Calu3 (cell line): ENCODE measurements at regions not wholly inside any gene's neighbourhood (a gene's known extent, or its start where the extent isn't known, plus 50 kb on each side); places are given as distances from the start of the nearest gene placed in this dataset.

Experiments
- BruUV-seq: library from RNA; stranded (reverse); fragments of 400-500 nt; replicated peaks from 2 replicates; lab custom pipeline; 2021; lab: Mats Ljungman, UMichigan
- CTCF ChIA-PET: fragments of 300-600 bp; sonication (Branson Sonifier 250); formaldehyde crosslinking; loops from one replicate; lab custom pipeline; 2022; ENCODE audit warnings: antibody characterized with exemption; lab: Charles Lee
- DNase-seq: peaks from one replicate; pipeline ENCODE4 v3.0.0; 2022
- H3K27ac Mint-ChIP-seq: one replicate; pipeline ENCODE4 v1.8.0; 2022; ENCODE audit warnings: mixed read lengths; ENCODE audit not compliant: unreplicated experiment
- H3K27me3 Mint-ChIP-seq: one replicate; pipeline ENCODE4 v1.8.0; 2022; ENCODE audit warnings: mixed read lengths; ENCODE audit not compliant: unreplicated experiment
- H3K36me3 Mint-ChIP-seq: one replicate; pipeline ENCODE4 v1.8.0; 2022; ENCODE audit warnings: mild to moderate bottlenecking, moderate library complexity, mixed read lengths; ENCODE audit not compliant: insufficient read depth, unreplicated experiment
- H3K4me1 Mint-ChIP-seq: one replicate; pipeline ENCODE4 v1.8.0; 2022; ENCODE audit warnings: mild to moderate bottlenecking, low read depth, mixed read lengths; ENCODE audit not compliant: unreplicated experiment
- H3K4me3 Mint-ChIP-seq: one replicate; pipeline ENCODE4 v1.8.0; 2022; ENCODE audit warnings: mild to moderate bottlenecking, low read depth, moderate library complexity, mixed read lengths; ENCODE audit not compliant: unreplicated experiment
- H3K9me3 Mint-ChIP-seq: one replicate; pipeline ENCODE4 v1.8.0; 2022; ENCODE audit warnings: low read depth, mixed read lengths; ENCODE audit not compliant: unreplicated experiment
- intact Hi-C: fragments of 100-400 bp; cut with micrococcal nuclease; formaldehyde crosslinking; loops from one replicate; pipeline ENCODE4 v1.10.0; 2022; ENCODE audit not compliant: unreplicated experiment
- TF ChIP-seq, protein P1 (sequence below): fragments of 200-600 bp; IDR thresholded peaks from one replicate; pipeline ENCODE4 v1.8.0; 2022; ENCODE audit warnings: antibody characterized with exemption; ENCODE audit not compliant: unreplicated experiment

DNA sequence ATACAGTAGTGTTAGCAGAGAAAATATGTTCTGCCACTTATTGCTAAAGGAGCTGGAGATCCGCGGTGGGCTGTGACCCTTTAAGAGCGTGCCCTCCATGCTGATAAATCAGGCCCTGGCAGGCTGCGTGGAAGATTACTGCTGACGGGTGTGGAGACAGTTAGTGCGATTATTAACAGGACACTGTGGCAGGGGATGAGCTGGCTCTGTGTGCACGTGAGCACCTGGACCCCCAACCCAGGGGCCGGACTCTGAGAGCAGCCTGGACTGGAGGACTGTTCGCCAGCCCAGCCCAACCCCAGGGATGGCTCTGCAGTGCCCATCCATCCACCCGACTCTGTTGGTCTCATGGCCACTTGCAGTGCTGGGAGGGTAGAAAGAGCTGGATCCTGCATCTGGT is 162.0 kb downstream of the MELK start:
- no peaks in the 10 kb centered on the region for H3K27me3 Mint-ChIP-seq
- no peak overlapping the region for H3K27ac Mint-ChIP-seq
- H3K4me1 Mint-ChIP-seq: no peaks in the 10 kb centered on the region
- no peaks in the 10 kb centered on the region for H3K36me3 Mint-ChIP-seq
- H3K4me3 Mint-ChIP-seq: no peak overlapping the region
- H3K9me3 Mint-ChIP-seq: no peaks in the 10 kb centered on the region
- DNase-seq: no peak
- TF ChIP-seq, protein P1, sequence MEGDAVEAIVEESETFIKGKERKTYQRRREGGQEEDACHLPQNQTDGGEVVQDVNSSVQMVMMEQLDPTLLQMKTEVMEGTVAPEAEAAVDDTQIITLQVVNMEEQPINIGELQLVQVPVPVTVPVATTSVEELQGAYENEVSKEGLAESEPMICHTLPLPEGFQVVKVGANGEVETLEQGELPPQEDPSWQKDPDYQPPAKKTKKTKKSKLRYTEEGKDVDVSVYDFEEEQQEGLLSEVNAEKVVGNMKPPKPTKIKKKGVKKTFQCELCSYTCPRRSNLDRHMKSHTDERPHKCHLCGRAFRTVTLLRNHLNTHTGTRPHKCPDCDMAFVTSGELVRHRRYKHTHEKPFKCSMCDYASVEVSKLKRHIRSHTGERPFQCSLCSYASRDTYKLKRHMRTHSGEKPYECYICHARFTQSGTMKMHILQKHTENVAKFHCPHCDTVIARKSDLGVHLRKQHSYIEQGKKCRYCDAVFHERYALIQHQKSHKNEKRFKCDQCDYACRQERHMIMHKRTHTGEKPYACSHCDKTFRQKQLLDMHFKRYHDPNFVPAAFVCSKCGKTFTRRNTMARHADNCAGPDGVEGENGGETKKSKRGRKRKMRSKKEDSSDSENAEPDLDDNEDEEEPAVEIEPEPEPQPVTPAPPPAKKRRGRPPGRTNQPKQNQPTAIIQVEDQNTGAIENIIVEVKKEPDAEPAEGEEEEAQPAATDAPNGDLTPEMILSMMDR: no peak
- intact Hi-C loops: no loop called here
- CTCF ChIA-PET: no interaction called here
- no TSS peak for BruUV-seq

DNA sequence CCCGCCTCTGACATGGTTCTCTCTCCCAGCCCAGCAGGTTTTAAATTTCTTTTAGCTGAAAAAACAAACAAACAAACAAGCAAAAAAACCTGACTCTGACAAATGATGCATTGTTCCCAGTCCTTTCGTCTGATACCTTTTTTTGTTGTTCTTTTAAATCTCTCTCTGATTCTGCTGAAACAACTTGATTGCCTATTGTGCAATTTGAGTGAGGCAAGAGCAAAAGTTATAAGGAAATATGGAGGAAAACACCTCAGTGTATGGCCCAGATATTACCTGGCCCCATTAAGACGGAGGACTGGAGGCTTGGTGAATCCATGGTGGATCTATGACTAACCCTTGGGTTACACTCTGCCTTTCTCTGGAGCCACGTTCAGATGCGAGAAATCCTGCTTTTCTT is 164.0 kb downstream of the MELK start:
- peaks cover 16% of the 10 kb centered on the region for H3K27me3 Mint-ChIP-seq
- no peaks in the 10 kb centered on the region for H3K9me3 Mint-ChIP-seq
- CTCF ChIA-PET: no interaction called here
- H3K27ac Mint-ChIP-seq: no peak overlapping the region
- H3K4me3 Mint-ChIP-seq: no peak overlapping the region
- no peaks in the 10 kb centered on the region for H3K36me3 Mint-ChIP-seq
- intact Hi-C loops: no loop called here
- no TSS peak for BruUV-seq
- TF ChIP-seq, protein P1: no peak
- DNase-seq: no peak
- H3K4me1 Mint-ChIP-seq: no peaks in the 10 kb centered on the region

DNA sequence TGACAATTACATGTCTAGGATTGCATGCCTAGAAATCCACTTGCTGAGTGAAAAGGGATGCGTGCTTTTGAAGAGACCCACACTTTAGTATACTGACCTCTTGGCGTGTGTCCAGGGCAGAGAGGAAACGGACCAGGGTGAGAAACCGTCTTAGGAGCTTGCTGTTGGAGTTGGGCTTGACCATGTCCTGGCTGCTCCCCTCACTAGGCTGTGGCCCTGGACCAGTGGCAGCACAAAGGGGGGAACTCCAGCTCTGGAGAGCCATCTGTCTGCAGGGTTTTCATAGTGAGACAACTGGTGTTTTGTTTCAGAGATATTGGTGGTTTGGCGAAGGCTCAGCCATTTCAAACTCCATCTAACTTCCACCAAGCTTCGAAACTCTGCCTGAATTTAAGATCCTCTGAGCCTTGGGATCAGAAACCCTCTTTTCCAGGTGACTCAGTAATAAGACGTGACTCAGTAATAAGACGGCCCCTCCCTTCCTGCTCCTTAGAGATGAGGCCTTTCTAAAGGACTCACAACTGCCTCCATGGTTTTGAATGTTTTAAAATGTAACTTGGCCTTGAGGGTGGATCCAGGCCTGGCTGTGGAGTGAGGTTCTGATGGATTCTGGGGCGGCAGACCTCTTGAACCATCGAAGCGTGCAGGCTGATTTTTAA is 165.8 kb downstream of the MELK start:
- BruUV-seq: no TSS peak
- intact Hi-C loops: no loop called here
- Mint-ChIP-seq H3K4me3 (no peak overlapping the region), H3K27me3 (peaks cover 30% of the 10 kb centered on the region), H3K4me1 (no peaks in the 10 kb centered on the region), H3K9me3 (no peaks in the 10 kb centered on the region), H3K36me3 (no peaks in the 10 kb centered on the region), H3K27ac (no peak overlapping the region)
- DNase-seq: no peak
- CTCF ChIA-PET: no interaction called here
- TF ChIP-seq, protein P1: no peak

DNA sequence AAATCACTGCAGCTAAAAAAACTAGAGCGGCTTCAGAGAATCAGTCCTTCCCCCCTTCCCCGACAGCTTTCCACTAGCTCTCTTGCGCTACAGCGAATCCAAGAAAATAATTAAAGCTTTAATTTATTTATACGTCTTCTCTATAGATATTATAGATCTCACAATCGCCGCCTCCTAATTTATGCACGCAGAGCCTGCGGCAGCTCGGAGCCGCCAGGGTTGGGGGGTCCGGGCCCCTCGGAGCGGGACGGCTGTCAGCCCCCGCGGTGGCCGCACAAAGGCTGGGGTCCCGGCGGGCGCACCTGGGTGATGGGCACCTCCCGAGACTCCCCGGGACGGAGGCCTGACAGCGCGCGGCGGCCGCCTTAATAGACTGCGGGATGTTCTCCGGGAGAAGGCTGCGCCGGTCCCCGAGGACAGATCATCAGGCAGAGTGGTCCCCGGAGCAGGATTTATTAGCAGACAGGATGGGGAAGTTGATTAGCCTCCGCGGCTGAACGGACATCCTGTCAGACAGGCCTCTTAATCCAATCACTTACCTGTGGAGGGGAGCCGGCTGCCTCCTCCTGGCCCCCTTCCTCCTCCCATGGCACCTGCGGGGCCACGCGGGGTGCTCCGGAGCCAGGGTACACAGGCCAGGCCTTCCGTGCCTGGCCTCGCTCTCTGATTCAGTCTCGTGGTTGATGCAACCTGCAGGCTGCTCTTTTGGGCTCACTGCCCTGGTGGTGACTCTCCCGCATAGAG is 166.8 kb downstream of the MELK start:
- H3K27ac Mint-ChIP-seq: no peak overlapping the region
- H3K4me1 Mint-ChIP-seq: no peaks in the 10 kb centered on the region
- H3K4me3 Mint-ChIP-seq: no peak overlapping the region
- no peak for DNase-seq
- peaks cover 30% of the 10 kb centered on the region for H3K27me3 Mint-ChIP-seq
- intact Hi-C loops: no loop called here
- CTCF ChIA-PET: no interaction called here
- TF ChIP-seq, protein P1: no peak
- BruUV-seq: no TSS peak
- H3K36me3 Mint-ChIP-seq: no peaks in the 10 kb centered on the region
- no peaks in the 10 kb centered on the region for H3K9me3 Mint-ChIP-seq
